NCI-H2107 treated with DMSO at 0.1 percent for 48 hours (cell line): ENCODE measurements at regions not wholly inside any gene's neighbourhood (a gene's known extent, or its start where the extent isn't known, plus 50 kb on each side); places are given as distances from the start of the nearest gene placed in this dataset.

Source experiments
- DNase-seq: peaks from one replicate; lab custom pipeline; 2025; ENCODE audit not compliant: unreplicated experiment; lab: John Stamatoyannopoulos, UW

DNA sequence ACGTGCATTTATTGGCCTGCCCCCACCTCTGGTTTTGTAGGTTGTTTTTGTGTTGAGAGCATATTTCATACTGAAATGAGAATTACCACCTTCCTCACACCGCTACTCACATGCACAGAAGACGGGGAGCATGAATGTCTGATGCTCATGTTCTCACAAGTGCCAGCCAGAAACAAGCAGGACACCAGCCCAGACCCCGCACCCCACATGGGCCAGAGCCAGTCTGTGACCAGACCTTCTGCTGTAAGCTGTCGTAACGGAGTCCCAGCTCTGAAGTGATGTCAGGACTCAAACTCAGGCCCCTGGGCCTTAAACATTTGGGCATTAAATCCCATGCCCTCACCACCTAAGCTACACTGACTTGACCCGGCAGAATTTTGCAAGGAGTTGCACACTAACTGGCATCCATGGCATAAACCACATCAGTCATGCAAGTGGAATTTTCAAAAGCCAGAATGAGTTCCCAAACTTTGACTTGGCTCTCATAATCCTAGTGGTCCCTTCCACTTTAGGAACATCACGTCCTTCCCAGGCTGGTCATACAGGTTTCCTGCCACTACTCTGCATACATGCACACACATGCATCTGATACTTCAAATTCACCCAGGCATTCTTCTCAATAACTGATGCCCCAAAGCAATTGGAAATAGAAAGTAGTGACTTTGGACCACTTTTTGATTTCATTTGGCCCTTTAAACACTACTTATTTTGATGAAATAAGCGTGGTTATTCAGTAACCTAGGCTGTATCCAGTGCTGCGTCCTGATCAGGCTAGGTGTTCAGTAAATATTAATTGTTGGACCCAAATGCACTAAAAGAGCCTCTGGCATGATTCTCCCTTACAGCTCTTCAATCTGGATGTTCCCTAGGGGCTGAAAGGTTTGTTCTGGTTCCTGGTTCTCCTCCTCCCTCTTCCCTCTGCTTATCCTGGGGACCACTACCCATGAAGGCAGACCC, 223.1 kb upstream of the ID2 start:
- no peak for DNase-seq

DNA sequence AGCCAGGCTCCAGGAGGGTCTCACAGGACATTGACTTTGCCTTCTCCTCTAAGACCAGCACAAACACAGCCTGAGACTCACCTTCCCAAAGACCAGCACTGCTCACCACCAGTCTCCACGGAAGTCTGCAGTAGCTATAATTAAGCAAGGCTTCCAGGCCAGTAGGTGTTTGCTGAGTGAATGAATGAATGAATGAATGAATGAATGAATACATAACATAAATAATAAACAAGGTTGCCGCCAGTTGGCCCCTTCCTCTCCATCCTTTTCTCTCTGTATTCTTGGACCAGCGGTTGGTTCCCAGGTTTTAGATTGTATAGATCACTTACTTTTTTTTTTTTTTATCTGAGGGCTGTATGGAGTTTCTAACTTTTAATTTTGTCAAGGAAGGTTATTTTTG, 222.4 kb upstream of the ID2 start:
- DNase-seq, result no peak

DNA sequence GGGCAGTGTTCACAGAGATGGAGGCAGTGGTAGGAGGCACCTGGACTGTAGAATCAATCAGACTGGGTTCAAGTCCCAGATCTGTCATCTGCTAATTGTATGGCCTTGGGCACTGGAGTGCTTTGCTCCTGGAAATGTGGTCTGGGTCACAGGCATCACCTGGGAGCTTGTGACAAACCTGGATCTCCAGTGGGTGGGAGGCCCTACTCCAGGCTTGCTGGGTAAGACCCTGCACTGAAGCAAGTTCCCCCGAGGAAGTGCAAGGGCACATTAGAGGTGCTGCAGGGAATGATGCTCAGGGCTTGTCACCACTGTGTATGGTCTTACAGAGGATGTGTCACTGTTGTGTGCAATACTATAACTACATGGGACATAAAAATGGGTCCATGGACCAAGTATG, 220.5 kb upstream of the ID2 start:
- DNase-seq, result no peak

DNA sequence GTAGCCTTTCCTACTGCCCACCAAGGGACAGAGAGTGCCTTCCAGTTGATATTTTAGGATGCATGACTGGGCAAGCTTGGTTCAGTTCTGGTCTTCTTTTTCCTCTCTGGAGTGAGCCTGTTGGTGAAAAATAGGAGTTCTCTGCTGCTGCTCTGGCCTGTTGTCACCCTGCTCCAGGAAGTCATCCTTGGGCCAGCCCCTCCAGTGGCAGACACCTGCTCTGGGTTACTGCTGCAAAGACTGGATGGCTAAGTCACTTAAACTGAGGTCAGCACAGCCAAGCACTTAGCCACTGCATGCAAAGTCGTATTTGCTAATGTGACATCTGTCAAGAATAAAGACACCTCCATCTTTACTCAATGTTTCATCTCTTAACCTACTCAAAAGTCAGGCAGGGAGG, 219.6 kb upstream of the ID2 start:
- no peak for DNase-seq

DNA sequence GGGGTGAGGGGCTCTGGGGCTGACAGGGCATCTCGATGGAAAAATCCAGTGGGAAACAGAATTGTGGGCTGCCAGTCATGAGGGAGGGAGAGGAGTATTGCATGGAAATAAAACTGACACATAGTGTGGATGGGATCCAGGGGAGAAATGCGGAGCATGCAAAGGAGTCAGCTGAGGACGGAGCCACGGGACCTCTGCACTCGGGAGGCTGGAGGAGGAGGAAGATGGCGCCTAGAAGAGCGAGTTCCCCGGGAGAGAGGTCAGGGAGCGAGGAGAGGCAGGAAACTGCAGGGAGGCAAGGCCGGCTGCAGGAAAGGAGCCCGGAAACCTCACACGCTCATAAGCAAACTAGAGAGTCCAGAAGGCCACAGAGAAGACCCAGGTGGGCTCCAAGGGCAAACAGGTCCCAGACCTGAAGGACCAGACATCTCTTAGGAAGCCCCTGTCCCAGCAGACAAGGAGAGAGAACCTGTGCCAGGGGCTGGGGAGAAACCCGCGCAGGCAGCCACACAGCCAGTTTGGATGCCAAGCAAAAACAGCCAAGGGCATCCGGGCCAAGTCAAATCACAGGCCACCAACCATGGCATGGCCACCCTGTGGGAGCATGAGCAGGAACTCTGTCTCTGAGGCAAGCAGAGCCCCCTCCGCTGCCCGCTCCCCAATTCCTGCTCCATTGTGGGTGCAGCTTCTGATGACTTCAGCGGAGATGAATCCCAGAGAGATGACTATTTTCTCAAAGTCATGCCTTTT, 218.8 kb upstream of the ID2 start:
- DNase-seq, result no peak

DNA sequence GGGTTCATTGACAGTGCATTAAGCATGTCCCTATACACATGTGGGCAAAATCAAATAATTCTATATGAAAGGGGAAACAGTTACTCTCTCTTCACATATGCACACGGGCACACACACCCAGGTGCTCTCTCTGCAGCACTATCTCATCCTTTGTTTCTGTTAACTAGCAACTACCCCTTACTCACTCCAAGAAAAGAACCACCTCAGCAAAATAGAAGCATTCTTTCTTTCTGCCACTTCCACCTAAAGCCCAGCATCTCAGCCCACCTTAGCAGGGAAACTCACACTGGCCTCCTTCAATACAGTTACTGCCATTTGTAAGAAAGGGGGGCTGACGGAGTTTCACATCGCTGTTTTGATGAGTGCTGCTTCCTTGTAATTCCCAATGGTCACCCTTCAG, 216.3 kb upstream of the ID2 start:
- DNase-seq, result no peak

DNA sequence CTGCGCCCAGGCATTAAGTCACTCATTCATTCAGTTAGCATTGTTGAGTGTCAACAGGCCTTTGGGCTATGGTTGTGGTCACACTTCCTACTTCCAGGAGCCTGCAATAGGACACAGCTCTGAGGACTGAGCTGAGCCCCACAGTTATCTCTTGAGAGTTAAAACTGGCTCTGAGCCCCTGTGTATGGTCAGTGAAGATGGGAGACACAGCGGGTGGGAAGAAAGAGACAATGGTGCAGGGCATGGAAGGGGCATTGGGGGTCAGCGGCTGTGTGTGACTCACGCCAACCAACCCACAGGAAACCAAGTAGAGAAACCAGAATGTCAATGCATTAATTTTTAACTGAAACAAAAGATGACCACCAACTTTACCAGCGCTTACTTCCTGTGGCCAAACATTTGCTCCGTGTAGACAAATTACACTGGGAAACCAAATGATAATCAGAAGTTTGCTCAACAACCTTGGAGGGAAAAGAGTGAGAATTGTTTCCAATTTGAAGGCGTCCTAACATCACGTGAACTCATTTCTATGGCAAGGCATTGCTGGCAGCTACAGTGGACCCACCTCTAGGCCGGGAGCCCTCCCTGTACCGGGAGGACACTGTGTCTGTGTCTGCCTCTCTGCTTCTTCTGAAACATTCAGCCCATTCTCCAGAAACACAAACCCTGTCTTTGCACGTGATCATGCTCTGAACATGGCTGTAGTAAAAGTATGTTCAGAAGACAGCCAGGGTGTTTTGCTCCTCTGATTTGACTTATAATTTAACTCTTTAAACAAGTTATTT, 212.0 kb upstream of the ID2 start:
- no peak for DNase-seq

DNA sequence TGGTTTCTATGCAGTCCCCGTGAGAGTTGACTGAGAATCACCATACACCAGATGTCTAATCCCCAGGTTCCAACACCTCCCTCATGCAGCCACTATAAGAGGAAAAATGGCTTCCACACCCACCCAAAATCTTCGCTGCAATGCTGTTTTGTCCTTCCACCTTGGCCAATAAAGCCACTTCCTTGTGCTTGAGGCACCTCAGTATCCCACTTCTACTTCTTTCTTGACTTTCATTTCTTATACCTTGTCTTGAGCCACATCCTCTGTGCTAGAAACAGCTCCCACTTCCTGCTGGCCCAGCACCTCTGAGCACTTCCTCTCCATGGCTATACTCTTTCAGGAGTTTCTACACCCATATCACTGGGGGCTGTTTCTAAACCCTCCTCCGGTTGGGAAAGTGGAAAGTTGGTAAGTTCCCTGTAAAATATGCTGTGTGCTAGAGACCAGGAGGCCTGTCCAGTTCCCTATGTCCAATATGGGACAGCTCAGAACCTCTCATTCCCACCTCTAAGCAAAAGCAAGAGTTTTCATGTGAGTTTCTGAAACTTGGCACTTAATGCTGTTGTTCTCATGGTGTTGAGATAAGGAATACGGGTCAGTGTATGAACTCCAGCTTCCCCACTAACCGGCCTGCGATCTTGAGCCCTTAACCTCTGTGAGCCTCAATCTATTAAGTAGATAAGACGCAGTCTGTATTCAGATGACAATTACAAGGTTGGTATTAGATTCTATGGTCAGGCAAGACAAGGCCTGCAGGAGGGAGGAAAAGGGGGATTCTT, 209.1 kb upstream of the ID2 start:
- no peak for DNase-seq

DNA sequence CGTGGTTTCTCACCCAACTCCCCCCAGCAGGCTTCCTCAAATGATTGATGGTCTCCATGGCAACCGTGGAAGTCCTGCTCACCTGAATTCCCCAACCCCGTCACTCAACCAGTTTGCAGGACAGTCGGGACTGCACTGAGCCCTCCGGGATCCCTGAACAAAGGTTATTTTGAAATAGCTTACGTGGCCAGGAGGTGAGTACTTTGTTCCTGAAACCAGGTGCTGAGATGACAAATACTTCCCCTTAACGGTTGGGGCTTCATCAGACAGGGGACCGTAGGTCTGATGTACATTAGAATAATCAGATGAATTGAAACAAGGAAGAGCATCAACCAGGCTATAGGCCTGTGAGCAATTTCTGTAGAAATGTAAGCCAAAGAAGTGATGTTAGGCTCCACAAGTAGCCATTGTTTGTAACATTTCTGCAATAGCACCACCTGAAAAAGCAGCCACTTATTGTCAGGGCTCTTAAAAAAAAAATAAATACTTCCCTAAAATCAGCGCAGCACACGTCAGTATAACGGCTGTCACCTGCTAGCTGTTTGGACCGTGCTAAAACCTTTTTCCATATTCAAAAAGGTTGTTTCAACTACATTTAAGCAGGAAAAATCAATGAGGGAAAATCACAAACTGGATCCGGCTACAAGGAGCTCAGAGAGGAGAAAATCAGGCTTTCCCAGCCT, 206.4 kb upstream of the ID2 start:
- peak; percentile 69 for DNase-seq

DNA sequence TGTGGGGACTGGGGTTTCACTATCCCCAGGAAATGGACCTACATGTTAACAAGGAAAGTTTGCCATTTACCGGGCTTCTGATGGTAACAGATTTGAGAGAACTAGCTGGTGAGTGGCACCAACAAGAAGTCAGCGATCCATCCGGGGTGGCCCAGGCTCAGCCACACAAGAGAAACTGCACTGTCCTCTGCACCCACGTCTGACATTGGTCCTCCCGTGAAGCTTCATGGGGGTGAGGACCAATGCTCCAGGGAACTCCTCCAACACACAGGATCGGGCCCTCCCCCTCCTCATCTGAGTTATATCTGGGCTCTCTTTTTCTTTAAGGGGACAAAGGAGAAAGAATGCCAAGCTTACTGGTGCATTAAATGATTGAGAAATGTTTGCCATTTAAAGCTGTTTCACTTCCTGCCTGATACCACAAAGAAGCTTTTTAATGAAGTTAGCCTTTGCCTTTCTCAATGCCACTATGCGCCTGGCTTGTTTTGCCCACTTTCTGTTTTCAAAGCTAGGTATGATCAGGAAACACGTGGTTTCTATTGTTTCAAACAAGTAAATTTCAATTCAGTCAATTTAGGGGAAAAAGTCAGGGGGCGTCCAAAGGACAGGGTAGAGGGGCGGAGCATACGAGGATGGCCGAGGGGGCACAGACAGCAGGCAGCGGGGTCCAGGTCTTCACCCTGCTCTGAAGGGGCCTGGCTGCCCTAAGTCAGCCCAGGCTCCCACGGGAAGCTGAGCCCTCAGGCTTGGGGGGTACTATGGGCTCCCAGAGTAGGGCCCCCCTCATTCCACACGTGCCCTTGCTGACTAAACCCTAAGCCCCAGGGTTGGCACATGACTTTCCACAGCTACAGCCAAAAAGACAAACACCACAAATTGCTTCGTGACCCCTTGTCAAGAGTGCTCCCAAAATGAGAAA, 204.0 kb upstream of the ID2 start:
- peak; percentile 21 for DNase-seq

DNA sequence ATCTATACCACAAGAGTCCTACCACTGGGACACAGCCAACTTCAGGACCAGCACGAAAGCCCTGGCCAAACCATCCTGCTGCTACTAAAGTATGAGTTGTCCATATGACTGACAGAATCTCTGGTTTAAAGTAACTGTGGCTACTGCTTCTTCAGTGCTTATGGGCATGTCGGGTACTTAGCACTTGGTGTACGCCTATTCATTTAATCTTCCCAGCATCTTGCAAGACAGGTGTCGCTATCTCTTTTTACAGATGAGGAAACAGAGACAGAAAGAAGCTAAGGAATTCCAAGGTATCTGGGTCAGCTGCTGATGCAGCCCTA, 203.4 kb upstream of the ID2 start:
- DNase-seq, result no peak

DNA sequence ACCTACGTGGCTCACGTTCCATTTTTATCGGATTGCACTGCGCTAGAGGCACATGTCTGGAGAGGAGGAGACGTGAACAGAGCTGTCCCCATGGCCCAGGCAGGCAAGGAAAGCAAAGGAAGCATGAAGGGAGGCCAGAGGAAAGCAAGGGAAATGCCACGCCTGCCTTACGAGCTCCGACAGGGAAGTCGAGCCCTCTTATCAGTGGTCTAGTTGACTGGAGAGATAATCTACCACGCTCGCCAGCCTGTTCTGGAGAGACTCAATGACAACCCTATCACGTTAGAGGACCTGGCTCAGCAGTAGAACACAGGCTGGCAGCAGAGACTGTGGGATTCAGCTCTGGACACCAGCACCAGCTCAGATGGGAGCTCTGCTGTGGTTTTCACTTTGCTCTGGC, 202.6 kb upstream of the ID2 start:
- DNase-seq, result no peak

DNA sequence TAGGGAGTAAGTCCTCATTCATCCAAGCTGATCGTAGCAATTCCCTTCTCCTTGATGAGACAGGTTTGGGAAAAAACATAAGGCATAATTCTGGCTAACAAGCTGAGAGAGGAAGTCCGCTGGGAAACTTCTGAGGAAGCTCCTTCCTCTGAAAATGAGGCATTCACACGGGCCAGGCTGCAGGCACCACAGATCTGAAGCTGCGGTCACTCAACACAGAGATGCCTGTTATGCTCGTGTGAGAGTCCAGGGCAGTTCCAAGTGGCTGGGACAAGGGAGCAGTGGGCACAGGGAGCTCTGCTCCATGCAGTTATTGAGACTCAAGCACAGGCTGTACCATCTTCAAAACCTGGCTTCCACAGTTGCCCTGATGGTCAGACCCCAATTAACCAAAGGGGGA, 200.9 kb upstream of the ID2 start:
- DNase-seq, result no peak

DNA sequence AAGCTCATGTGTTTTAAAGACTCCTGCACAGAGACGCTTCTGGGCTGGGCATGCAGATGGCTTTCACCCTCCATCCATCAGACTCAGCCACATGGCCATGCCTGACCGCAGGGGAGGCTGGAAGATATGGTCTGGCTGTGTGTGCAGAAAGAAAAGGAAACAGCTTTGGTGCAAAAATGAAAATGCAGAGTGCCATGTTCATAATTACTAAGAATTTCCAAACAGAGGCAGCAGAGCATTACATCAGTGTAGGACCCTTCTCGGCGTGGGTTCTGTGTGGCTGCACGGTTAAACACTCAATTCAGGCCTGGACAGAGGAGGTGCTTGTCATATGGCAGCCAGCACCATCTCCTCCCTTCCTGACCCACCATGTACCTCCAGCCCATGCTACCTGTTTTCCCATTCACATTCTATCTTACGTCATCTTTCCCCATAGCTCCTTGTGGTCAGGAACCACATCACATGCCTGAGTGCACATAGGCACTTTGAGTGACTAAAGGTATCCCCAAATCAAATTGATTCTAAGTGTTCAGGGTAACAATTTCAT, 200.3 kb upstream of the ID2 start:
- DNase-seq, result peak; percentile 54

DNA sequence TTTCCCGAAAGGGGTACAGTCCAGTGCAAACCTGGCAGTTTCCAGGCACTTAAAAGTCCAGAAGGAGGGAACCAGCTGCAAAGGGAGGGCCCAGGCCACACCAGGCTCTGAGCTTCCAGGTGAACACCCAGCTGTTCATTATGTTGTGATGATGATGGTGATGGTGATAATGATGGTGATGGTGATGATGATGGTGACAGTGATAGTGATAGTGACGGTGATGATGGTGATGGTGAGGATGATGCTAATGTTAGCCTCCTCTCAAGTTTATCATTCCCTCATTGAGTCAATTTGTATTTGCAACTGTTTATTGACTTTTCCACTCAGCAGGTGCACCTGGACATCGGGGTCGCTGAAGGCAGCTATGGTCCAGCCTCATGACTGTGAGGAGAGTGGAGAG, 199.4 kb upstream of the ID2 start:
- no peak for DNase-seq

DNA sequence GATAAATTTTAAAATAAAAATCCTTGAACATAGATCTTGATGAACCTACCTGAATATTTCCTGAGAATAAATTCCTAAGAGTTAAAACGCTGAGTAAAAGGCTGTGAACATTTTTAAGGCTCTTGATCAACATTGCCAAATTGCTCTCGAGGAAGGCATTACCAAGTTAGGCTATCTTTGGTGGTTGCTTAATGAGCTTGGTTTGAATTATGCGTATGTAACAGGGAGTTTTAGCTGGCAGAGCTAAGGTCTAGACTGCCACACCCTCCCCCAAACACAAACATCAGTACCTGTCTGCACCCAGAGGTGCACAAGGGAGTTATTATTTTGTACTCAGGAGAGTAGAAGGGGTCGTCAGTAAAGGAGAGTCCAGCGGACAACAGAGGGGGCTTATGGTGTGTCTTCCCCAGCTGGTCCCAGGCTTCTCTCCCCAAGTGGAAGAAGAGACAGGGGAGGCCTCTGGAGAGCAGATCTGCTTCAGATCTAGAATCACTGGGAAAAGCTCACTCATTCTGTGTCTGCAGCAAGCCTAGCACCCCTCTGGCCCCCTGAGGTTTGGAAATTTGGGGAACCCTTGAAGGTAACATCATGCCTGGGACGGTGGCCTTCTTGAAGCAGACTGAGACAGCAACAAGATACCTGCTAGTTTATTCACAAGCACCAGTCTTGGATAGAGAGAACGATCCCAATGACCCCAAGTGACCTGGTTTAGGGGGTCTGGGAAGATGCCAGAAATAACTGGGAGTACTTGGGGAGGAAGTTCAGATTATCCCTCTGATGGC, 197.2 kb upstream of the ID2 start:
- DNase-seq, result no peak

DNA sequence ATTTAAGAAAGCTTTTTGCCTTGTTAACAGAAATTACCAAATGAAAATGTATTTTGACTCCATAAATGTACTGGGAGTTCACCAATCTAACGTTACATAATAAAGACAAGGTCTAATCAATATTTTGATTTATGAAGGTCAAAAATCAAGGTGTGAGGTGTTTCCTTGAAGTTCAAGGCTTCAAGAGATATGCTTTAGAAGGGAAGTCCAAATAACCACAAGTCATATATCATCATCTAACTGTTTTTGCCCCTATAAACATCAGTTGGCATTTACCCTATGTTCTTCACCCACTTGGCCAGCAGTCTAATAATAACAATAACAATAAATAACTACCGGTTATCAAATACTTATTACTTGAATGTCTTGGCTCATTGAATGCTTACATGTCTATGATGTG, 196.1 kb upstream of the ID2 start:
- DNase-seq, result no peak

DNA sequence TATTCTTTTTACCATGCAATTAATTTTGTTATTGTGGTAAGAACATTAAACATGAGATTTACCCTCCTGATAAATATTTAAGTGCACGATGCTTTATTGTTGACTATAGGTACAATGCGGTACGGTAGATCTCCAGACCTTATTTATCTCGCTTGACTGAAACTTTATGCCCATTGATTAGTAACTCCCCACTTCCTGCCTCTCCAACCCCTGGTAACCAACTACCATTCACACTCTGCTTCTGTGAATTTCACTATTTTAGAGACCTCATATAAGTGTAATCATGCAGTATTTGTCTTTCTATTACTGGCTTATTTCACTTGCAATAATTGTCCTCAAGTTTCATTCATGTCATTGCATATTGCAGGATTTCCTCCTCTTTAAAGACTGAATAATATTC, 195.7 kb upstream of the ID2 start:
- no peak for DNase-seq
